ENCODE measurements at regions not wholly inside any gene's neighbourhood (a gene's known extent, or its start where the extent isn't known, plus 50 kb on each side); places are given as distances from the start of the nearest gene placed in this dataset.

- Histone ChIP-seq H3K4me2 (ENCODE audit: insufficient read depth in 1 of 2, low read depth in 2 of 2, low read length in 2 of 2) (no peak overlapping the region), H2BK15ac (ENCODE audit: low read length) (no peak overlapping the region), H3K56ac (replicated peaks; ENCODE audit: insufficient read length, low read depth, low read length) (no peak overlapping the region), H3K18ac (ENCODE audit: extremely low read depth, low read length) (no peak overlapping the region), H3K4ac (replicated peaks; ENCODE audit: insufficient read length, low read depth, low read length) (no peak overlapping the region), H3K23ac (ENCODE audit: insufficient read length) (no peak overlapping the region), H3K79me2 (ENCODE audit: control insufficient read depth in 1 of 2, insufficient read depth in 2 of 2, low read length in 2 of 2) (no peaks in the 10 kb centered on the region), H3K9me3 (ENCODE audit: insufficient read depth in 2 of 2, low read depth in 1 of 2, low read length in 1 of 2) (no peaks in the 10 kb centered on the region), H3K4me1 (replicated peaks in 1 of 4; ENCODE audit: control insufficient read depth in 3 of 4, insufficient read depth in 4 of 4, low read length in 3 of 4) (peaks cover 0 to 2% (median 0%) of the 10 kb centered on the region in 4 experiments; a peak in 5 of 7 replicates), H3K79me1 (ENCODE audit: low read depth, low read length) (no peaks in the 10 kb centered on the region), H2BK120ac (replicated peaks; ENCODE audit: low read depth, low read length) (no peak overlapping the region), H3K4me3 (ENCODE audit: extremely low read depth in 1 of 4, insufficient read depth in 2 of 4, low read depth in 3 of 4, low read length in 4 of 4) (no peak overlapping the region), H3K27ac (ENCODE audit: low read depth, low read length) (no peak overlapping the region), H3K9ac (replicated peaks in 1 of 4; ENCODE audit: extremely low read depth in 1 of 4, low read depth in 3 of 4, low read length in 3 of 4) (no peak overlapping the region), H3K14ac (ENCODE audit: insufficient read length) (no peak overlapping the region), H4K8ac (ENCODE audit: extremely low read depth, insufficient read depth, low read length) (no peak overlapping the region), H3K27me3 (replicated peaks in 1 of 4; ENCODE audit: control insufficient read depth in 3 of 4, extremely low read depth in 1 of 4, insufficient read depth in 3 of 4, low read length in 3 of 4) (no peaks in the 10 kb centered on the region), H4K20me1 (replicated peaks in 1 of 2; ENCODE audit: control insufficient read depth in 1 of 2, insufficient read depth in 2 of 2, low read length in 2 of 2) (no peaks in the 10 kb centered on the region), H4K91ac (replicated peaks; ENCODE audit: insufficient read length, low read length) (no peak overlapping the region), H3K36me3 (ENCODE audit: control insufficient read depth in 2 of 4, insufficient read depth in 4 of 4, low read length in 3 of 4) (no peaks in the 10 kb centered on the region), H2BK5ac (ENCODE audit: low read depth, low read length) (no peak overlapping the region), H2BK20ac (ENCODE audit: low read length) (no peak overlapping the region), H2AFZ (ENCODE audit: low read length) (0 out of 2 replicates have a peak overlapping the region, but pooled peaks have one; percentile 49), H2BK12ac (ENCODE audit: low read depth, low read length) (no peak overlapping the region), H3K23me2 (ENCODE audit: low read depth, low read length) (no peaks in the 10 kb centered on the region), H4K5ac (ENCODE audit: insufficient read length, low read depth, low read length) (no peak overlapping the region), H2AK5ac (ENCODE audit: low read depth, low read length) (no peak overlapping the region)
- FAIRE-seq (no peak), DNase-seq (ENCODE audit: low read depth in 1 of 2, low spot score in 2 of 2) (no peak)
- ChIA-PET CTCF (ENCODE audit: partially characterized antibody) (interaction anchor here (1.0 to 1.2 kb wide), 2 partner anchors 35 to 54 kb away, joined by 3 to 4 read pairs; no protein-coding TSS in a partner anchor), POLR2A (ENCODE audit: partially characterized antibody) (no interaction called here)
- WGBS, 2 experiments (ENCODE audit: extremely low coverage in 1 of 2, insufficient coverage in 1 of 2, insufficient read length in 1 of 2, insufficient replicate concordance in 2 of 2, low coverage in 1 of 2, low lambda C conversion rate in 2 of 2, missing lambda C conversion rate in 1 of 2) = 76% methylated on average over 5 of the region's 5 CpGs; no CpG with 5 or more reads in 1 of the 2 experiments
- TF ChIP-seq NANOG (IDR thresholded peaks at IDR 0.05; ENCODE audit: insufficient read depth, low read depth, low read length, poor library complexity, severe bottlenecking) (no peak), BCL11A (IDR thresholded peaks at IDR 0.05; ENCODE audit: low read depth in 2 of 2, low read length in 2 of 2) (no peak), KDM1A (IDR thresholded peaks at IDR 0.05; ENCODE audit: borderline replicate concordance, low read length) (no peak), GABPA (IDR thresholded peaks at IDR 0.05; ENCODE audit: borderline replicate concordance, insufficient read depth, low read length) (no peak), POLR2AphosphoS5 (IDR thresholded peaks at IDR 0.05; ENCODE audit: low read depth, low read length) (no peak)
Measured at GRCh38 chr2:104698276-104698675, 155.6 kb upstream of the POU3F3 start.

Data from H1 (cell line).